ENCODE measurements at regions not wholly inside any gene's neighbourhood (a gene's known extent, or its start where the extent isn't known, plus 50 kb on each side); places are given as distances from the start of the nearest gene placed in this dataset.

DNA sequence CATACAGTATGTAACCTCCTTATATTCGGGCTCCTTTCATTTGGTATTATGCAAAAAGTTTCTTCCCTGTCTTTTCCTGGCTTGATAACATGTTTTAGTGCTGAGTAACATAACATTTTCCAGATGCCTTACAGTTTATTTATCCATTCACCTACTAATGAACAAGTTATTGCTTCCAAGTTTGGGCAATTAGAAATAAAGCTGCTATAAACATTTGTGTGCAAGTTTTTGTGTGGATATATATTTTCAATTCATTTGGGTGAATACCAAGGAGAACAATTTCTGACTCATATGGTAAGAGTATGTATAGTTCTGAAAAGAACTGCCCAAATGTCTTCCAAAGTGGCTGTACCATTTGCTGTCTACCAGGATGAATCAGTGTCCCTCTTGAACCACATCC, 360.9 kb downstream of the PCDH17 start:
- ATAC-seq (no peak), FAIRE-seq (no peak), DNase-seq (ENCODE audit: low read depth, low spot score) (no peak)
- Histone ChIP-seq H3K9ac (ENCODE audit: control insufficient read depth, insufficient read depth, low read length) (no peak overlapping the region), H3K4me2 (ENCODE audit: control insufficient read depth, insufficient read depth) (no peak overlapping the region), H3K4me3 (no peak overlapping the region), H3K36me3 (ENCODE audit: control insufficient read depth in 2 of 2, insufficient read depth in 2 of 2, low read length in 1 of 2) (no peaks in the 10 kb centered on the region), H3K27me3 (replicated peaks in 1 of 2; ENCODE audit: control insufficient read depth in 2 of 2, insufficient read depth in 2 of 2, low read length in 1 of 2) (no peaks in the 10 kb centered on the region), H4K20me1 (ENCODE audit: control insufficient read depth, insufficient read depth) (no peaks in the 10 kb centered on the region), H3K4me1 (ENCODE audit: control insufficient read depth, insufficient read depth, low read length) (no peaks in the 10 kb centered on the region), H2AFZ (ENCODE audit: control insufficient read depth, low read depth, low read length) (no peak overlapping the region), H3K27ac (ENCODE audit: control insufficient read depth, insufficient read depth) (no peak overlapping the region), H3K79me2 (ENCODE audit: control insufficient read depth, insufficient read depth, low read length) (no peaks in the 10 kb centered on the region), H3K9me3 (replicated peaks; ENCODE audit: control insufficient read depth, insufficient read depth, low read length) (no peaks in the 10 kb centered on the region)
- 0% methylated on average over 1 of the region's 1 CpG for WGBS (ENCODE audit: insufficient coverage, insufficient replicate concordance, low lambda C conversion rate, missing lambda C conversion rate)
- TF ChIP-seq CBX5 (IDR thresholded peaks at IDR 0.05; ENCODE audit: low read depth): no peak
- no peak for TF ChIP-seq MTA3 (IDR thresholded peaks at IDR 0.05; ENCODE audit: borderline replicate concordance, low read length)
- no peak for TF ChIP-seq NFIC (IDR thresholded peaks at IDR 0.05; ENCODE audit: low read depth, low read length)
- no peak for TF ChIP-seq YY1 (IDR thresholded peaks at IDR 0.05; ENCODE audit: low read depth, low read length)
- TF ChIP-seq SUPT20H (IDR thresholded peaks at IDR 0.05; ENCODE audit: borderline replicate concordance, control insufficient read depth, low read depth, low read length): no peak
- no peak for TF ChIP-seq RFX5 (IDR thresholded peaks at IDR 0.05; ENCODE audit: low read depth, low read length)
- TF ChIP-seq POU2F2 (IDR thresholded peaks at IDR 0.05; ENCODE audit: borderline replicate concordance, low read depth, low read length): no peak
- intact Hi-C loops (cut with micrococcal nuclease; ENCODE audit: unreplicated experiment): no loop called here
- ChIA-PET RAD21 (ENCODE audit: unreplicated experiment) (no interaction called here), CTCF (no interaction called here), POLR2A (no interaction called here), SMC1A (ENCODE audit: uncharacterized antibody, unreplicated experiment) (no interaction called here)
- no TSS peak for BruUV-seq (replicated peaks)
- in situ Hi-C loops (cut with MboI): no loop called here

DNA sequence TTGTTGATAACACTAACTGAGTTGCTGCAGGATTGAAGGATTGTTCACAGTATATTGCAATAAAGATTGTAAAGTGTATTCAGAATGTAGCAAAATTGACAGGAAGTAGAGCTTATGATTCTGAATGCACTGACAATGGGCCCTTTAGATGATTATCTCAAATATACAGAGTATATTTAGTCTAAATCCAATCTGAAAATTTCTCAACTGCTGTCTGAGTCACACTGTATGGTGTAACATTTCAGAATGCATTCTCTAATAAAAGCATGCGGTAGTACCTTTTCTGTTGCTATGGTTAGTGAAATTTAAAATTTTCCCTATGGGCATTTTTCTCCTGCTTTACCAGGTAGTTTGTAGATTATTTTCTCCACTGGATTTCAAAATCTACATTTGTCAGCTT, 365.2 kb downstream of the PCDH17 start:
- DNase-seq (ENCODE audit: low read depth, low spot score): no peak
- in situ Hi-C loops (cut with MboI): no loop called here
- no TSS peak for BruUV-seq (replicated peaks)
- no peak for TF ChIP-seq POLR2AphosphoS2 (IDR thresholded peaks at IDR 0.05; ENCODE audit: low read depth, low read length)
- TF ChIP-seq YBX1 (IDR thresholded peaks at IDR 0.05): no peak
- TF ChIP-seq BACH1 (IDR thresholded peaks at IDR 0.05; ENCODE audit: borderline replicate concordance): no peak
- no peak for TF ChIP-seq CHD4 (IDR thresholded peaks at IDR 0.05)
- no peak for TF ChIP-seq ASH2L (IDR thresholded peaks at IDR 0.05; ENCODE audit: borderline replicate concordance, low read depth)
- TF ChIP-seq, protein P1, sequence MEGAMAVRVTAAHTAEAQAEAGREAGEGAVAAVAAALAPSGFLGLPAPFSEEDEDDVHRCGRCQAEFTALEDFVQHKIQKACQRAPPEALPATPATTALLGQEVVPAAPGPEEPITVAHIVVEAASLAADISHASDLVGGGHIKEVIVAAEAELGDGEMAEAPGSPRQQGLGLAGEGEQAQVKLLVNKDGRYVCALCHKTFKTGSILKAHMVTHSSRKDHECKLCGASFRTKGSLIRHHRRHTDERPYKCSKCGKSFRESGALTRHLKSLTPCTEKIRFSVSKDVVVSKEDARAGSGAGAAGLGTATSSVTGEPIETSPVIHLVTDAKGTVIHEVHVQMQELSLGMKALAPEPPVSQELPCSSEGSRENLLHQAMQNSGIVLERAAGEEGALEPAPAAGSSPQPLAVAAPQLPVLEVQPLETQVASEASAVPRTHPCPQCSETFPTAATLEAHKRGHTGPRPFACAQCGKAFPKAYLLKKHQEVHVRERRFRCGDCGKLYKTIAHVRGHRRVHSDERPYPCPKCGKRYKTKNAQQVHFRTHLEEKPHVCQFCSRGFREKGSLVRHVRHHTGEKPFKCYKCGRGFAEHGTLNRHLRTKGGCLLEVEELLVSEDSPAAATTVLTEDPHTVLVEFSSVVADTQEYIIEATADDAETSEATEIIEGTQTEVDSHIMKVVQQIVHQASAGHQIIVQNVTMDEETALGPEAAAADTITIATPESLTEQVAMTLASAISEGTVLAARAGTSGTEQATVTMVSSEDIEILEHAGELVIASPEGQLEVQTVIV (IDR thresholded peaks at IDR 0.05; ENCODE audit: borderline replicate concordance, partially characterized antibody): no peak
- TF ChIP-seq EZH2 (IDR thresholded peaks at IDR 0.05; ENCODE audit: borderline replicate concordance, control insufficient read depth, low read depth, low read length): no peak
- TF ChIP-seq, protein P2, sequence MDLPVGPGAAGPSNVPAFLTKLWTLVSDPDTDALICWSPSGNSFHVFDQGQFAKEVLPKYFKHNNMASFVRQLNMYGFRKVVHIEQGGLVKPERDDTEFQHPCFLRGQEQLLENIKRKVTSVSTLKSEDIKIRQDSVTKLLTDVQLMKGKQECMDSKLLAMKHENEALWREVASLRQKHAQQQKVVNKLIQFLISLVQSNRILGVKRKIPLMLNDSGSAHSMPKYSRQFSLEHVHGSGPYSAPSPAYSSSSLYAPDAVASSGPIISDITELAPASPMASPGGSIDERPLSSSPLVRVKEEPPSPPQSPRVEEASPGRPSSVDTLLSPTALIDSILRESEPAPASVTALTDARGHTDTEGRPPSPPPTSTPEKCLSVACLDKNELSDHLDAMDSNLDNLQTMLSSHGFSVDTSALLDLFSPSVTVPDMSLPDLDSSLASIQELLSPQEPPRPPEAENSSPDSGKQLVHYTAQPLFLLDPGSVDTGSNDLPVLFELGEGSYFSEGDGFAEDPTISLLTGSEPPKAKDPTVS (IDR thresholded peaks at IDR 0.05; ENCODE audit: low read depth, low read length): no peak
- no peak for TF ChIP-seq NRF1 (conservative IDR thresholded peaks at IDR 0.05; ENCODE audit: low read depth, low read length)
- TF ChIP-seq SUZ12 (IDR thresholded peaks at IDR 0.05; ENCODE audit: unreplicated experiment): no peak

More for the DNA sequence above, 365.2 kb downstream of the PCDH17 start:
- Histone ChIP-seq H3K4me1 (ENCODE audit: control insufficient read depth, insufficient read depth, low read length) (no peaks in the 10 kb centered on the region), H3K27ac (ENCODE audit: control insufficient read depth, insufficient read depth) (no peak overlapping the region), H2AFZ (ENCODE audit: control insufficient read depth, low read depth, low read length) (no peak overlapping the region), H3K36me3 (ENCODE audit: control insufficient read depth in 2 of 2, insufficient read depth in 2 of 2, low read length in 1 of 2) (no peaks in the 10 kb centered on the region), H3K27me3 (replicated peaks in 1 of 2; ENCODE audit: control insufficient read depth in 2 of 2, insufficient read depth in 2 of 2, low read length in 1 of 2) (no peaks in the 10 kb centered on the region), H4K20me1 (ENCODE audit: control insufficient read depth, insufficient read depth) (no peaks in the 10 kb centered on the region), H3K9me3 (replicated peaks; ENCODE audit: control insufficient read depth, insufficient read depth, low read length) (no peaks in the 10 kb centered on the region), H3K4me3 (no peak overlapping the region), H3K9ac (ENCODE audit: control insufficient read depth, insufficient read depth, low read length) (no peak overlapping the region), H3K4me2 (ENCODE audit: control insufficient read depth, insufficient read depth) (no peak overlapping the region), H3K79me2 (ENCODE audit: control insufficient read depth, insufficient read depth, low read length) (no peaks in the 10 kb centered on the region)
- RAD21 ChIA-PET (ENCODE audit: unreplicated experiment): no interaction called here
- CTCF ChIA-PET: no interaction called here
- intact Hi-C loops (cut with micrococcal nuclease; ENCODE audit: unreplicated experiment): no loop called here
- ATAC-seq: no peak
- no peak for FAIRE-seq
- SMC1A ChIA-PET (ENCODE audit: uncharacterized antibody, unreplicated experiment): no interaction called here
- WGBS (ENCODE audit: insufficient coverage, insufficient replicate concordance, low lambda C conversion rate, missing lambda C conversion rate): 95% methylated on average over 1 of the region's 1 CpG
- POLR2A ChIA-PET: no interaction called here
